DMS53 treated with DMSO at 0.1 percent for 48 hours (cell line): ENCODE measurements at regions not wholly inside any gene's neighbourhood (a gene's known extent, or its start where the extent isn't known, plus 50 kb on each side); places are given as distances from the start of the nearest gene placed in this dataset.
A peak's percentile ranks its signal among the peaks of the same experiment; 100 is the strongest.
"Not testable (repeated sequence)": the region's sequence is repeated elsewhere in the genome, so short reads cannot be mapped to it uniquely, and the experiment has no call there.

Experiments
- DNase-seq: peaks from one replicate; lab custom pipeline; 2025; ENCODE audit not compliant: unreplicated experiment; lab: John Stamatoyannopoulos, UW

GRCh38 chr10:22825841-22826240, 102.0 kb upstream of the ARMC3 start:
- DNase-seq: no peak

GRCh38 chr10:22824984-22825383, 102.9 kb upstream of the ARMC3 start:
- no peak for DNase-seq

GRCh38 chr10:22824520-22824919, 103.3 kb upstream of the ARMC3 start:
- DNase-seq: no peak

GRCh38 chr10:22823109-22823508, 104.7 kb upstream of the ARMC3 start:
- no peak for DNase-seq

GRCh38 chr10:22821921-22822320, 105.9 kb upstream of the ARMC3 start:
- not testable (repeated sequence) for DNase-seq

GRCh38 chr10:22821501-22821900, 106.4 kb upstream of the ARMC3 start:
- DNase-seq: no peak

GRCh38 chr10:22816298-22816653, 101.9 kb upstream of the PIP4K2A start:
- peak; percentile 95 for DNase-seq

GRCh38 chr10:22810643-22811465, 96.5 kb upstream of the PIP4K2A start:
- DNase-seq: no peak

GRCh38 chr10:22807238-22807637, 92.9 kb upstream of the PIP4K2A start:
- DNase-seq: no peak

- peak; percentile 51 for DNase-seq
Measured at GRCh38 chr10:22805304-22805703, 90.9 kb upstream of the PIP4K2A start.

- no peak for DNase-seq
Measured at GRCh38 chr10:22803261-22803885, 89.0 kb upstream of the PIP4K2A start.

GRCh38 chr10:22801785-22802184, 87.4 kb upstream of the PIP4K2A start:
- no peak for DNase-seq

GRCh38 chr10:22797796-22798195, 83.4 kb upstream of the PIP4K2A start:
- DNase-seq: not testable (repeated sequence)

GRCh38 chr10:22795546-22795945, 81.2 kb upstream of the PIP4K2A start:
- no peak for DNase-seq

GRCh38 chr10:22792161-22792560, 77.8 kb upstream of the PIP4K2A start:
- DNase-seq: no peak

- no peak for DNase-seq
Measured at GRCh38 chr10:22791665-22792064, 77.3 kb upstream of the PIP4K2A start.

GRCh38 chr10:22784668-22785067, 70.3 kb upstream of the PIP4K2A start:
- no peak for DNase-seq

- no peak for DNase-seq
Measured at GRCh38 chr10:22783807-22784206, 69.4 kb upstream of the PIP4K2A start.

GRCh38 chr10:22780474-22780885, 66.1 kb upstream of the PIP4K2A start:
- no peak for DNase-seq

GRCh38 chr10:22779331-22780019, 65.1 kb upstream of the PIP4K2A start:
- no peak for DNase-seq

GRCh38 chr10:22774102-22774501, 59.7 kb upstream of the PIP4K2A start:
- no peak for DNase-seq

- DNase-seq: not testable (repeated sequence)
Measured at GRCh38 chr10:22771631-22772030, 57.3 kb upstream of the PIP4K2A start.
